IMR-90 (cell line): ENCODE measurements at regions not wholly inside any gene's neighbourhood (a gene's known extent, or its start where the extent isn't known, plus 50 kb on each side); places are given as distances from the start of the nearest gene placed in this dataset.

Source experiments
- ATAC-seq: fragments of 200-7000 bp; cut with Tn5 transposase; 2 replicates; pipeline ENCODE4 v1.9.1; 2020; ENCODE audit warnings: low read depth, mild to moderate bottlenecking, moderate library complexity
- BruUV-seq: library from RNA; stranded (reverse); fragments of 400-500 nt; replicated peaks from 2 replicates; lab custom pipeline; 2021; lab: Mats Ljungman, UMichigan
- CTCF ChIA-PET: fragments of 300-600 bp; formaldehyde crosslinking; extraction: SDS; loops from one replicate; lab custom pipeline; 2021; ENCODE audit warnings: antibody characterized with exemption; lab: Yijun Ruan, JAX
- POLR2A ChIA-PET: fragments of 300-600 bp; sonication (Branson Sonifier 250); formaldehyde crosslinking; loops from one replicate; lab custom pipeline; 2022; ENCODE audit warnings: antibody characterized with exemption; ENCODE audit not compliant: unreplicated experiment; lab: Charles Lee
- DNase-seq: peaks from one replicate; pipeline ENCODE4 v3.0.0; 2013
- H2AFZ ChIP-seq: replicated peaks from 2 replicates; pipeline ENCODE3; 2013; ENCODE audit warnings: low read length, mild to moderate bottlenecking; ENCODE audit not compliant: poor library complexity
- H2AK5ac ChIP-seq: 2 replicates; pipeline ENCODE4 v1.6.1; 2013; ENCODE audit warnings: low read depth, low read length, inconsistent platforms
- H2AK9ac ChIP-seq: replicated peaks from 2 replicates; pipeline ENCODE3; 2013; ENCODE audit warnings: mild to moderate bottlenecking, low read depth, low read length, moderate library complexity; ENCODE audit not compliant: poor library complexity
- H2BK120ac ChIP-seq: 2 replicates; pipeline ENCODE4 v1.6.1; 2013; ENCODE audit warnings: low read depth, low read length, inconsistent platforms
- H2BK15ac ChIP-seq: 3 replicates; pipeline ENCODE4 v1.6.1; 2013; ENCODE audit warnings: low read depth, low read length, inconsistent platforms
- H2BK20ac ChIP-seq: 2 replicates; pipeline ENCODE4 v1.6.1; 2013; ENCODE audit warnings: low read depth, mild to moderate bottlenecking, inconsistent platforms, low read length, moderate library complexity
- H2BK5ac ChIP-seq: 2 replicates; pipeline ENCODE4 v1.6.1; 2013; ENCODE audit warnings: mild to moderate bottlenecking, low read depth, low read length, inconsistent platforms; ENCODE audit not compliant: poor library complexity, severe bottlenecking
- H3K14ac ChIP-seq: replicated peaks from 2 replicates; pipeline ENCODE4 v1.6.1; 2013; ENCODE audit warnings: low read depth, low read length, inconsistent platforms
- H3K18ac ChIP-seq: 2 replicates; pipeline ENCODE4 v1.6.1; 2013; ENCODE audit warnings: low read depth, low read length, control low read depth
- H3K23ac ChIP-seq: 2 replicates; pipeline ENCODE4 v1.6.1; 2013; ENCODE audit warnings: low read depth, low read length, inconsistent platforms
- H3K27ac ChIP-seq: 2 replicates; pipeline ENCODE4 v1.5.1; 2013; ENCODE audit warnings: mild to moderate bottlenecking, control low read depth, low read length; ENCODE audit not compliant: insufficient read depth
- H3K27me3 ChIP-seq: 2 replicates; pipeline ENCODE4 v1.6.1; 2013; ENCODE audit warnings: low read length; ENCODE audit not compliant: control insufficient read depth, insufficient read depth
- H3K36me3 ChIP-seq: 2 replicates; pipeline ENCODE4 v1.6.1; 2013; ENCODE audit warnings: low read length, mixed read lengths; ENCODE audit not compliant: control insufficient read depth, insufficient read depth
- H3K4ac ChIP-seq: 2 replicates; pipeline ENCODE4 v1.6.1; 2013; ENCODE audit warnings: low read depth, low read length, inconsistent platforms
- H3K4me1 ChIP-seq: 2 replicates; pipeline ENCODE4 v1.6.1; 2013; ENCODE audit warnings: low read length, mixed read lengths; ENCODE audit not compliant: control insufficient read depth, insufficient read depth
- H3K4me2 ChIP-seq: 2 replicates; pipeline ENCODE4 v1.6.1; 2013; ENCODE audit warnings: low read depth, mild to moderate bottlenecking, control low read depth, low read length, moderate library complexity
- H3K4me3 ChIP-seq: 2 replicates; pipeline ENCODE4 v1.5.1; 2013; ENCODE audit warnings: low read depth, mild to moderate bottlenecking, control low read depth, low read length, moderate library complexity; ENCODE audit not compliant: insufficient read depth
- H3K56ac ChIP-seq: 2 replicates; pipeline ENCODE4 v1.6.1; 2013; ENCODE audit warnings: low read length, inconsistent platforms; ENCODE audit not compliant: insufficient read depth; ENCODE audit errors: extremely low read depth
- H3K79me1 ChIP-seq, 2 experiments: 2 replicates each; pipeline ENCODE4 v1.6.1; 2013; ENCODE audit warnings: low read length in 2 of 2, inconsistent platforms in 1 of 2, low read depth in 1 of 2
- H3K9ac ChIP-seq: 2 replicates; pipeline ENCODE4 v1.6.1; 2013; ENCODE audit warnings: low read depth, low read length, control low read depth
- H3K9me1 ChIP-seq: 2 replicates; pipeline ENCODE4 v1.6.1; 2013; ENCODE audit warnings: low read length, inconsistent platforms; ENCODE audit not compliant: insufficient read depth
- H3K9me3 ChIP-seq: 2 replicates; pipeline ENCODE4 v1.6.1; 2013; ENCODE audit warnings: low read length; ENCODE audit not compliant: control insufficient read depth, insufficient read depth
- H4K20me1 ChIP-seq: 2 replicates; pipeline ENCODE4 v1.6.1; 2013; ENCODE audit warnings: low read length, inconsistent platforms; ENCODE audit not compliant: insufficient read depth
- H4K5ac ChIP-seq: 2 replicates; pipeline ENCODE4 v1.6.1; 2013; ENCODE audit warnings: mild to moderate bottlenecking, low read depth, low read length, control low read depth
- H4K8ac ChIP-seq, 2 experiments: 2 replicates each; pipeline ENCODE4 v1.6.1; 2013; ENCODE audit warnings: low read depth in 2 of 2, low read length in 2 of 2, control low read depth in 1 of 2, inconsistent platforms in 1 of 2
- H4K91ac ChIP-seq: 2 replicates; pipeline ENCODE4 v1.6.1; 2013; ENCODE audit warnings: low read depth, low read length, inconsistent platforms; ENCODE audit not compliant: insufficient read depth
- CEBPB ChIP-seq: IDR thresholded peaks from 2 replicates; pipeline ENCODE4 v1.6.1; 2012; ENCODE audit warnings: low read depth, low read length, improper control_type of control experiment
- CHD1 ChIP-seq: IDR thresholded peaks from 2 replicates; pipeline ENCODE4 v1.6.1; 2012; ENCODE audit warnings: low read depth, low read length, improper control_type of control experiment
- ELK1 ChIP-seq: fragments of 150-350 bp; IDR thresholded peaks from 2 replicates; pipeline ENCODE4 v1.6.1; 2016; ENCODE audit warnings: low read depth, mild to moderate bottlenecking, low read length, moderate library complexity, borderline replicate concordance
- MXI1 ChIP-seq: IDR thresholded peaks from 2 replicates; pipeline ENCODE4 v1.6.1; 2012; ENCODE audit warnings: low read depth, mild to moderate bottlenecking, low read length, moderate library complexity, borderline replicate concordance
- RAD21 ChIP-seq: IDR thresholded peaks from 2 replicates; pipeline ENCODE4 v1.6.1; 2012; ENCODE audit warnings: low read length, improper control_type of control experiment
- RCOR1 ChIP-seq: IDR thresholded peaks from 2 replicates; pipeline ENCODE4 v1.6.1; 2012; ENCODE audit warnings: mild to moderate bottlenecking, low read length, improper control_type of control experiment; ENCODE audit not compliant: insufficient replicate concordance
- WGBS, 2 experiments: methylation state at CpG; one replicate each; pipeline versions ENCODE4 v1.1.5 to v1.1.7; 2013; ENCODE audit warnings: missing lambda C conversion rate in 2 of 2; ENCODE audit not compliant: insufficient read length in 1 of 2; ENCODE audit errors: extremely low coverage in 2 of 2; 5-methylcytosine and 5-hydroxymethylcytosine counted together
- dilution Hi-C: fragments of 300-500 bp; cut with HindIII; formaldehyde crosslinking; loops from one replicate; pipeline ENCODE4 v1.14.3; 2018; ENCODE audit warnings: low sequenced_read_pairs; ENCODE audit not compliant: unreplicated experiment
- in situ Hi-C: fragments of 300-500 bp; cut with MboI; formaldehyde crosslinking; loops from 3 replicates; pipeline ENCODE4 v1.14.3; 2019; ENCODE audit warnings: low sequenced_read_pairs, inconsistent platforms, mixed read lengths
- intact Hi-C: fragments of 100-400 bp; cut with micrococcal nuclease; formaldehyde crosslinking; loops from 2 replicates; pipeline ENCODE4 v1.10.0; 2022

GRCh38 chr20:40168981-40169620 lies 519.9 kb downstream of the MAFB start:
- ATAC-seq, result no peak
- Histone ChIP-seq H3K27ac (no peak overlapping the region), H2AK5ac (no peak overlapping the region), H3K4me1 (no peaks in the 10 kb centered on the region), H3K18ac (no peak overlapping the region), H3K56ac (no peak overlapping the region), H2BK5ac (no peak overlapping the region), H3K9me3 (no peaks in the 10 kb centered on the region), H3K23ac (no peak overlapping the region), H3K27me3 (no peaks in the 10 kb centered on the region), H2BK15ac (no peak overlapping the region), H2BK120ac (no peak overlapping the region), H3K4me2 (no peak overlapping the region), H4K8ac (no peak overlapping the region), H3K4me3 (no peak overlapping the region), H3K79me1 (no peaks in the 10 kb centered on the region), H4K91ac (no peak overlapping the region), H3K14ac (no peak overlapping the region), H4K5ac (no peak overlapping the region), H2AFZ (no peak overlapping the region), H3K36me3 (no peaks in the 10 kb centered on the region), H2BK20ac (no peak overlapping the region), H2AK9ac (no peak overlapping the region), H3K4ac (no peak overlapping the region), H3K9me1 (no peaks in the 10 kb centered on the region), H3K9ac (no peak overlapping the region), H4K20me1 (no peaks in the 10 kb centered on the region)
- WGBS, 2 experiments, result no CpG with 5 or more reads among the region's 2 CpGs
- intact Hi-C loops (no loop called here), dilution Hi-C loops (no loop called here), in situ Hi-C loops (no loop called here)
- ChIA-PET CTCF (no interaction called here), POLR2A (no interaction called here)
- TF ChIP-seq MXI1 (no peak), RCOR1 (no peak), ELK1 (no peak), RAD21 (no peak), CEBPB (no peak), CHD1 (no peak)
- BruUV-seq, result no TSS peak
- DNase-seq, result no peak
